ENCODE measurements at regions not wholly inside any gene's neighbourhood (a gene's known extent, or its start where the extent isn't known, plus 50 kb on each side); places are given as distances from the start of the nearest gene placed in this dataset.

GRCh38 chr3:43816372-43816771, 125.6 kb downstream of the ABHD5 start:
- TF ChIP-seq, protein P1, sequence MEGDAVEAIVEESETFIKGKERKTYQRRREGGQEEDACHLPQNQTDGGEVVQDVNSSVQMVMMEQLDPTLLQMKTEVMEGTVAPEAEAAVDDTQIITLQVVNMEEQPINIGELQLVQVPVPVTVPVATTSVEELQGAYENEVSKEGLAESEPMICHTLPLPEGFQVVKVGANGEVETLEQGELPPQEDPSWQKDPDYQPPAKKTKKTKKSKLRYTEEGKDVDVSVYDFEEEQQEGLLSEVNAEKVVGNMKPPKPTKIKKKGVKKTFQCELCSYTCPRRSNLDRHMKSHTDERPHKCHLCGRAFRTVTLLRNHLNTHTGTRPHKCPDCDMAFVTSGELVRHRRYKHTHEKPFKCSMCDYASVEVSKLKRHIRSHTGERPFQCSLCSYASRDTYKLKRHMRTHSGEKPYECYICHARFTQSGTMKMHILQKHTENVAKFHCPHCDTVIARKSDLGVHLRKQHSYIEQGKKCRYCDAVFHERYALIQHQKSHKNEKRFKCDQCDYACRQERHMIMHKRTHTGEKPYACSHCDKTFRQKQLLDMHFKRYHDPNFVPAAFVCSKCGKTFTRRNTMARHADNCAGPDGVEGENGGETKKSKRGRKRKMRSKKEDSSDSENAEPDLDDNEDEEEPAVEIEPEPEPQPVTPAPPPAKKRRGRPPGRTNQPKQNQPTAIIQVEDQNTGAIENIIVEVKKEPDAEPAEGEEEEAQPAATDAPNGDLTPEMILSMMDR (conservative IDR thresholded peaks at IDR 0.05; ENCODE audit: low read length): no peak
- no peak for TF ChIP-seq EZH2phosphoT487 (IDR thresholded peaks at IDR 0.05; ENCODE audit: borderline replicate concordance)

Measured in Loucy (cell line).